Endodermal cell (in vitro differentiated cells): ENCODE measurements at regions not wholly inside any gene's neighbourhood (a gene's known extent, or its start where the extent isn't known, plus 50 kb on each side); places are given as distances from the start of the nearest gene placed in this dataset.

Source experiments
- DNase-seq: peaks from one replicate; pipeline ENCODE4 v3.0.0-alpha.2; 2017
- H3K27ac ChIP-seq: 2 replicates; pipeline ENCODE4 v1.5.1; 2013; ENCODE audit warnings: mild to moderate bottlenecking, low read depth, low read length, moderate library complexity
- H3K27me3 ChIP-seq: 2 replicates; pipeline ENCODE4 v1.6.1; 2013; ENCODE audit warnings: mild to moderate bottlenecking, low read length, moderate library complexity; ENCODE audit not compliant: insufficient read depth, control insufficient read depth, poor library complexity, severe bottlenecking
- H3K36me3 ChIP-seq: 2 replicates; pipeline ENCODE4 v1.7.0; 2013; ENCODE audit warnings: mild to moderate bottlenecking, low read length, moderate library complexity; ENCODE audit not compliant: control insufficient read depth, insufficient read depth
- H3K4me1 ChIP-seq: one replicate; pipeline ENCODE4 v1.7.0; 2013; ENCODE audit warnings: low read length; ENCODE audit not compliant: control insufficient read depth, insufficient read depth
- H3K4me3 ChIP-seq: 2 replicates; pipeline ENCODE4 v1.5.1; 2013; ENCODE audit warnings: mild to moderate bottlenecking, low read length, moderate library complexity
- H3K9ac ChIP-seq: 2 replicates; pipeline ENCODE4 v1.6.1; 2013; ENCODE audit warnings: mild to moderate bottlenecking, low read length, moderate library complexity; ENCODE audit not compliant: poor library complexity, severe bottlenecking; ENCODE audit errors: extremely low read depth
- H3K9me3 ChIP-seq: 2 replicates; pipeline ENCODE4 v1.6.1; 2013; ENCODE audit warnings: mild to moderate bottlenecking, low read length, moderate library complexity; ENCODE audit not compliant: control insufficient read depth
- H3K27ac Mint-ChIP-seq: 2 replicates; pipeline ENCODE4 v1.8.0; 2020; ENCODE audit warnings: mixed read lengths
- H3K27me3 Mint-ChIP-seq: 2 replicates; pipeline ENCODE4 v1.8.0; 2021; ENCODE audit warnings: mild to moderate bottlenecking, mixed read lengths; ENCODE audit not compliant: insufficient read depth
- H3K36me3 Mint-ChIP-seq: 2 replicates; pipeline ENCODE4 v1.8.0; 2020; ENCODE audit warnings: low read depth, mixed read lengths
- H3K4me1 Mint-ChIP-seq: 2 replicates; pipeline ENCODE4 v1.8.0; 2020; ENCODE audit warnings: mixed read lengths
- H3K4me3 Mint-ChIP-seq: 2 replicates; pipeline ENCODE4 v1.8.0; 2020; ENCODE audit warnings: mild to moderate bottlenecking, moderate library complexity, mixed read lengths
- H3K9me3 Mint-ChIP-seq: 2 replicates; pipeline ENCODE4 v1.8.0; 2020; ENCODE audit warnings: mild to moderate bottlenecking, mixed read lengths
- WGBS, 2 experiments: methylation state at CpG; one replicate each; pipeline versions ENCODE4 v1.1.5 to v1.1.7; 2013; ENCODE audit warnings: missing lambda C conversion rate in 2 of 2, mixed read lengths in 1 of 2; ENCODE audit not compliant: insufficient coverage in 1 of 2, insufficient read length in 1 of 2; 5-methylcytosine and 5-hydroxymethylcytosine counted together
- TF ChIP-seq, protein P1 (sequence below): fragments of 200-600 bp; sonication (generic); conservative IDR thresholded peaks from 2 replicates; pipeline ENCODE4 v1.5.0; 2021; ENCODE audit warnings: antibody characterized with exemption, mild to moderate bottlenecking

DNA sequence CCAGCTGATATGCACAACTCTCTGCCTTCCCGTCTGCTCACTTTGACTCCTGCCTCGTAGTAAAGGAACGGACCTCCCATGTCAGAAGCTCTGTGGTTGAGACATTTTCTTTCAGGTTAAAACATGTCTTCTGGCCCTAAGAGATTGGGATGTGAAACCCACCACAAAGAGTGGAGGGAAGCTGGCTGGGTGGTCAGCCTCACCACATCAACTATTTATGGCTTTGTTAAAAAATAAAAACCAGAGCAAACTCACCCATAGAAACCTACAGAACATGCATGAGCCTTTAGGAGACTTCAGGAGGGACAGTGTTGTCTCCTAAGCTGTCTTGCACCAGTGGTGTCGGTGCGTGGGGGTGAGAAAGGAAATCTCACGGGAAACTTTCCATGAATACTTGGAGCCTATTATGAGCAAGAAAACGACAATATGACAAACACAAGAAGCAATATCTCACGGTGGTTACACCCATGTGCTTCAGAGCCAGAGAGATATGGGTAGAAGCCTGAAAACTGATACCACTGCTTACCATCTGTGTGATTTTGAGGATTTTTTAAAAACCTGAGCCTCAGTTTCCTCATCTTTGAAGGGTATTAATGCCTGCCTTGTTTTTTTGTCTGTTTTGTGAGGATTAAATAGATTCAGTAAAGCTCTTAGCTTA, 61.7 kb upstream of the XYLT1 start:
- Histone ChIP-seq H3K9ac (no peak overlapping the region), H3K4me1 (no peaks in the 10 kb centered on the region), H3K27ac (no peak overlapping the region), H3K4me3 (no peak overlapping the region), H3K27me3 (no peaks in the 10 kb centered on the region), H3K9me3 (no peaks in the 10 kb centered on the region), H3K36me3 (no peaks in the 10 kb centered on the region)
- Mint-ChIP-seq H3K27me3 (peaks cover 4% of the 10 kb centered on the region), H3K27ac (no peak overlapping the region), H3K4me1 (no peaks in the 10 kb centered on the region), H3K4me3 (no peak overlapping the region), H3K36me3 (no peaks in the 10 kb centered on the region), H3K9me3 (peaks cover 15% of the 10 kb centered on the region)
- WGBS, 2 experiments, result 93 to 95% methylated on average over 8 of the region's 8 CpGs
- TF ChIP-seq, protein P1, sequence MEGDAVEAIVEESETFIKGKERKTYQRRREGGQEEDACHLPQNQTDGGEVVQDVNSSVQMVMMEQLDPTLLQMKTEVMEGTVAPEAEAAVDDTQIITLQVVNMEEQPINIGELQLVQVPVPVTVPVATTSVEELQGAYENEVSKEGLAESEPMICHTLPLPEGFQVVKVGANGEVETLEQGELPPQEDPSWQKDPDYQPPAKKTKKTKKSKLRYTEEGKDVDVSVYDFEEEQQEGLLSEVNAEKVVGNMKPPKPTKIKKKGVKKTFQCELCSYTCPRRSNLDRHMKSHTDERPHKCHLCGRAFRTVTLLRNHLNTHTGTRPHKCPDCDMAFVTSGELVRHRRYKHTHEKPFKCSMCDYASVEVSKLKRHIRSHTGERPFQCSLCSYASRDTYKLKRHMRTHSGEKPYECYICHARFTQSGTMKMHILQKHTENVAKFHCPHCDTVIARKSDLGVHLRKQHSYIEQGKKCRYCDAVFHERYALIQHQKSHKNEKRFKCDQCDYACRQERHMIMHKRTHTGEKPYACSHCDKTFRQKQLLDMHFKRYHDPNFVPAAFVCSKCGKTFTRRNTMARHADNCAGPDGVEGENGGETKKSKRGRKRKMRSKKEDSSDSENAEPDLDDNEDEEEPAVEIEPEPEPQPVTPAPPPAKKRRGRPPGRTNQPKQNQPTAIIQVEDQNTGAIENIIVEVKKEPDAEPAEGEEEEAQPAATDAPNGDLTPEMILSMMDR, result no peak
- no peak for DNase-seq

DNA sequence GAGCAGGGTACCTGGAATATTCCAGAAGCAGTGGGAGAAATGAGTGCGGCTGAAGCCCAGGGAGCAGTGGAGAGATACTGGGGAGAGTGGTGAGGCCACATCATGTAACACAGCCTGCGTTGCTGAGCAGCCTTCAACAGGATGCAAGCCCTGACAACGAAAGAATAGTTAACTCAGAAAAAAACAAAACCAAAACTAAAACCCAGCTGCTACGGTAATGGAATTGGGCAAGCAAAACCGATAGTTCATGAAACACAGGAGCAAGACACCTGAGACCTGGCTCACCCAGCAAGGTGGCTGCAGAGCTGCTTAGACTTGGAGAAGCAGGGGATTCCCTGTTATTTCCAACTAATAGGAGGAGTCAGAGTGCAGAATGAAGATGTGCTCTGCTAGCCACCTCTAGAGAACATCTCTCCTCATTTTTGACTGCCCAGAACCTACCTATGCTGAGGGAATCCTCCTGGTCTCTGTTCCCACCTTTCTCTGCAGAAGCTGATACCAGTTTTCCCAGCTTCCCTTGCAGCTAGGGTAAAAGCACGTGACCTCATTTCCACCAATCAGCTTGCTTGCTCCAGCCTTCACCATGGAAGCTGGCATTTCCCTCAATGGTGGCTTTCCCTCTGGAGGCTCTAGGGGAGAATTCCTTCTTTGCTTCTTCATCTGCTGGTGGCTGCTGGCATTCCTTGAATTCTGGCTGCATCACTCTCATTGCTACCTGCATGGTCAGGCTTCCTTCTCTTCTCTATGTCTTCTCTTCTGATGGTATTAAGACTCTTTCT, 59.4 kb upstream of the XYLT1 start:
- H3K27ac ChIP-seq, result no peak overlapping the region
- Mint-ChIP-seq H3K36me3 (no peaks in the 10 kb centered on the region), H3K4me3 (no peak overlapping the region), H3K9me3 (peaks cover 15% of the 10 kb centered on the region), H3K27ac (no peak overlapping the region), H3K27me3 (peaks cover 2% of the 10 kb centered on the region), H3K4me1 (no peaks in the 10 kb centered on the region)
- no peak for DNase-seq
- no peaks in the 10 kb centered on the region for H3K4me1 ChIP-seq
- H3K27me3 ChIP-seq, result no peaks in the 10 kb centered on the region
- WGBS, 2 experiments, result 91 to 96% methylated on average over 4 to 6 of the region's 6 CpGs
- no peaks in the 10 kb centered on the region for H3K36me3 ChIP-seq
- TF ChIP-seq, protein P1, result no peak
- no peak overlapping the region for H3K9ac ChIP-seq
- no peaks in the 10 kb centered on the region for H3K9me3 ChIP-seq
- H3K4me3 ChIP-seq, result no peak overlapping the region

GRCh38 chr16:17526956-17527937, 56.5 kb upstream of the XYLT1 start:
- WGBS, 2 experiments, result 91 to 100% methylated on average over 3 to 4 of the region's 4 CpGs
- H3K4me1 Mint-ChIP-seq, result no peaks in the 10 kb centered on the region
- H3K27ac Mint-ChIP-seq, result no peak overlapping the region

More at GRCh38 chr16:17526956-17527937, 56.5 kb upstream of the XYLT1 start:
- TF ChIP-seq, protein P1, result no peak
- no peaks in the 10 kb centered on the region for H3K27me3 ChIP-seq
- no peak for DNase-seq
- no peak overlapping the region for H3K27ac ChIP-seq
- Mint-ChIP-seq H3K9me3 (peaks cover 15% of the 10 kb centered on the region), H3K36me3 (no peaks in the 10 kb centered on the region), H3K27me3 (peaks cover 2% of the 10 kb centered on the region), H3K4me3 (no peak overlapping the region)
- H3K9me3 ChIP-seq, result no peaks in the 10 kb centered on the region
- H3K4me3 ChIP-seq, result no peak overlapping the region
- no peaks in the 10 kb centered on the region for H3K36me3 ChIP-seq
- no peaks in the 10 kb centered on the region for H3K4me1 ChIP-seq
- H3K9ac ChIP-seq, result no peak overlapping the region
